ENCODE measurements at regions not wholly inside any gene's neighbourhood (a gene's known extent, or its start where the extent isn't known, plus 50 kb on each side); places are given as distances from the start of the nearest gene placed in this dataset.
"Not testable (repeated sequence)": the region's sequence is repeated elsewhere in the genome, so short reads cannot be mapped to it uniquely, and the experiment has no call there.

DNA sequence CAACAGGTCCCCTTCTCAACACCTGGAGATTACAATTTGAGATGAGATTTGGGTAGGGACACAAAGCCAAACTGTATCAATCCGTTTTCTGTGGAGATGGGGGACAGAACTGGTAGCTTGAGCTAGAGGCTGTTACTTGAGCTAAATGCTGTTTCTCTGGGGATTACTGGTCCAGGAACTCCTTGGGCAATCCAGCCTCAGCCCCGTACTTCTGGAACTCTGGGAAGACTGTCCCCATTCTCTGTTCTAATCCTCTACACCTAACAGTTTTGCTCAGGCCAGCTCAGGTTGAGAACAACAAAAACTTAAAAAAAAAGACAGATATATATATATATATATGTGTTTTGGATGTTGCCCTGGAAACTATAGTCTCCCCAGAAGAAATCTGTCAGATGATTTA, 255.0 kb downstream of the GOLGA6L6 start:
- ATAC-seq: not testable (repeated sequence)

DNA sequence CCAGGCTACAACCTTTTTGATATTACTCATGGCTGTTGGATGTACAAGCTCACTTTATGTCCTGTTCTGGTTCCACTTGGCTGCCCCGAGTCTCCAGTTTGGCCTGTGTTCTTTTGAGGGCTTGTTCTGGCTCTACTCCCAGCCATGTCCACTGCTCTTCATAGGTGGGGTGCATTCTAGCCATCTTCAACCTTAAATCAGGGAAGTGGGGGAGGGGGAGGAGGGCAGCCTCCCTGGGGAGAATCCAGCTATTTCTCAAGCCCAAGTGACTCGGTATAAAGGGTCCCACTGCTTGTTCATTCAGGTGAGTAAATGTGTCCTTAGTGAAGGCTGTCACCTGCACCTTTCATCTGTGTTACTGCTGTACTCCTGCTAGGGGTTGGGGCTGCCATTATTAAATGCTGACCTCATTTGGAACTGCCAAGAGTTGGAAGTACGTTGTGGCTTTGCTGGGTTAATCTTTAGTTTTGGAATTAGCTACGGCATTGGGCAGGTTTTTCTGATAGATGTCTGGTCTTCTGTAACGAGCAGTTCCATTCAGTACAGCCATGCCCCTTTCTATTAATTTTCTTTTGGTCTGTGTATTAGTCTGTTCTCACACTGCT, 255.8 kb downstream of the GOLGA6L6 start:
- not testable (repeated sequence) for ATAC-seq

DNA sequence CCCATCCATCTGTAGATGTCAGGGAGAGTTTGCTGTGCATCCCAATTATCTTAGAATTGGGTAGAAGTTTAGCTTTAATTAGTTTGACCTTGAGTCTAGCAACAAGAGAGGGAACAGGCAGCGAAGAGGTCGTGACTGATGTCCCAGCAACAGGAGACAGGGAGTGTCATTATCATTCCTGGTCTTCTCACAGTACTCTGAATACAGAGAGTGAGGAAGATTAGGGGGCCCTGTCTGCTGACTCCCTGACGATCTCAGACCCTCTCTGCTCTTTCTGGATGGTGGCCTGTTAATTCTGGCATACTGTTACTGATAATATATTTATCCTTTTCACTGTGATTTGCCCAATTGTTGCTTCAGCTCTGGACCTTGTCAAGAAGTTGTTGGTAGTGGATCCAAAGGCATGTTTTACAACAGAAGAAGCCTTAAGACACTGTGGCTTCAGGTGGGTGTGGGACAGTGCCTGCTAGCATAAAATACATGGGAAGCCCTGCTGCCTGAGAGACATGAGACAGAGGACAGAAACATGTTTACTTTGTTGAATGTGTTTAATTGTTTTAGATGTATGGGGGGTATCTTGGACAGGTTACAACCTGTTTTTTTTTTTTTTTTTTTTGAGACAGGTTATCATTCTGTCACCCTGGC, 256.6 kb downstream of the GOLGA6L6 start:
- not testable (repeated sequence) for ATAC-seq

DNA sequence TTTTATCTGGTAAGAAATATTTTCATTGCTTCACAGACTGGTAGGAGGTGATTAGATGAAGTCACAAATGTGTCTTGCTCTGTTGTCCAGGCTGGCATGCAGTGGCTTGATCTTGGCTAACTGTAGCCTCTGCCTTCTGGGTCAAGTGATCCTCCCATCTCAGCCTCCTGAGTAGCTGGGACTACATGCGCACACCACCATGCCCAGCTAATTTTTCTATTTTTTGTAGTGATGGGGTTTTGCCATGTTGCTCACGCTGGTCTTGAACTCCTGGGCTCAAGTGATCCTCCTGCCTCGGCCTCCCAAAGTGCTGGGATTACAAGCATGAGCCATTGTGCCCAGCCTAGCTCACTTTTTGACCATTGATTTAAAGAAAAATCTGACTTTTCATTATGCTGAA, 257.9 kb downstream of the GOLGA6L6 start:
- not testable (repeated sequence) for ATAC-seq

DNA sequence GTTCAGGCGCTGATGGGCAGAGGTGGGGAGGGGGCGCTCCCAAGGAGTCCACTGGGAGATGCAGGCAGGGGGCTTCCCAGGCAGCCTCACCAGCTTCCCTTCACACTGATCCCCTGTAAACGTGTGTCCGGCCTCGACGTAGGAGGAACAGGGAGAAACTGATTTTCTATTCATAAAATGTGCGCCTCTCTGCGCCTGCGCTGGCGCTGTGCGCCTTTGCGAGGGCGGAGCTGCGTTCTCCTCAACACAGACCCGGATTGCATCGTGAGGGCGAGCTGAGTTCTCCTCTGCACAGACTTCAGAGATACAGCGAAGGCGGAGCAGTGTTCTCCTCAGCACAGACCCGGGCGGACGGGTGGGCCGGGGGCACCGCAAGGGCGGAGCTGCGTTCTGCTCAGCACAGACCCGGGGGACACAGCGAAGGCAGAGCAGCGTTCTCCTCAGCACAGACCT, 259.1 kb downstream of the GOLGA6L6 start:
- ATAC-seq: not testable (repeated sequence)

DNA sequence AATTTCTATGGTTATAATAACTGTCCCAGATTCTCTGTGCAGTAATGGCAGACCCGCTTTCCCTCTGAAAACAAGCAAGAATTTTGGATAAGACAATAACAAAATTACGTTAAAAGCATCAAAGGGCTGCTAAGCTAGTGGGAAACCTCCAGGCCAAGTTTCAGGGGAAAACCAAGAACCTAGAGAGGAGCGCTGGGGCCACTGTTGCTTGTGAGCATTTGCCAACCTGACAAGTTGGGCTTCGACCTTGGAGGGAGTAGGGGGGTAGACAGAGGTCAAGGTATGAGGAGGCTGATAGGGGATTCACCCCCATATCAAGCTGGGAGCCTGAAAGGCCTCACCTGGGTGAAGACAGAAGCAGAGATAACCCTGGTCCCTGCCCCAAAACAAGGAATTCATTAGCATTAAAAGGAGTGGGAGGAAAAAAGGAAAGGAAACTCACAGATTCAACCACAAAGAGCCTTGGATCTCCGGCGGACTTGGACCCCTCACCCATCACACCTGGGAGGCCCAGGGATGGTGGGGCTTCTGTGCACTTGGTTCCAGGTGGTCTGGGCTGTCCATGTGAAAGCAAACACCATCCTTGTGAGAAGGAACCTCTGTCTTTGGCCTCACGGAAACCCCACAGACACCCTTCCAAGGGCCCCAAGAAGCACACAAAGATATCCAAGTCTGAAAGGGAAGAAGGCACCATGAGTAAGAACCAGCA, 259.9 kb downstream of the GOLGA6L6 start:
- peak; percentile 26 for ATAC-seq

DNA sequence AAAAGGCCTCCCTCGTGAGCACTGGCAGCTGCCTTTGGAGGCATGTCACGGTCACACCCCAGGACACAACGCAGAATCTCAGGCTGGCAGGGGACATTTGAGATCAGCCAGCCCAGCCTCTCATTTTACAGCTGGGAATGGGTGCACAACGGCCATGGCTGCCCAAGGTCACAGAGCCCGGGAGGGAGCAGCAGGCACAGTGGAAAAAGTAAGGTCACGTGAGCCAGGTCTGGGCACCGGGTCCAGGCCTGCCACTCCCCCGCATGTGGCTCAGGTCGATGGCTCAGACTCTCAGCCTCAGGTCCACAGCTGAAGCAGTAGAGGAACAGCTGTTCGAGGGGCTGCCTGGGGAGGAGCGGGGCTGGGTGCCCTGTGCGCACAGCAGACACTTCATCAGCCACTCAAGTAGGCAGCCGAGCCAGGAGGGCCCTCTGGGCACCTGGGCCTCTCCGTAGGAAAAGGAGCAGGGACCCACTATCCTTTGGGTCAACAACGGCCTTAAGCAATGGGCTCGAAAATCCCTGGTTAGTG, 260.6 kb downstream of the GOLGA6L6 start:
- peak; percentile 45 for ATAC-seq

DNA sequence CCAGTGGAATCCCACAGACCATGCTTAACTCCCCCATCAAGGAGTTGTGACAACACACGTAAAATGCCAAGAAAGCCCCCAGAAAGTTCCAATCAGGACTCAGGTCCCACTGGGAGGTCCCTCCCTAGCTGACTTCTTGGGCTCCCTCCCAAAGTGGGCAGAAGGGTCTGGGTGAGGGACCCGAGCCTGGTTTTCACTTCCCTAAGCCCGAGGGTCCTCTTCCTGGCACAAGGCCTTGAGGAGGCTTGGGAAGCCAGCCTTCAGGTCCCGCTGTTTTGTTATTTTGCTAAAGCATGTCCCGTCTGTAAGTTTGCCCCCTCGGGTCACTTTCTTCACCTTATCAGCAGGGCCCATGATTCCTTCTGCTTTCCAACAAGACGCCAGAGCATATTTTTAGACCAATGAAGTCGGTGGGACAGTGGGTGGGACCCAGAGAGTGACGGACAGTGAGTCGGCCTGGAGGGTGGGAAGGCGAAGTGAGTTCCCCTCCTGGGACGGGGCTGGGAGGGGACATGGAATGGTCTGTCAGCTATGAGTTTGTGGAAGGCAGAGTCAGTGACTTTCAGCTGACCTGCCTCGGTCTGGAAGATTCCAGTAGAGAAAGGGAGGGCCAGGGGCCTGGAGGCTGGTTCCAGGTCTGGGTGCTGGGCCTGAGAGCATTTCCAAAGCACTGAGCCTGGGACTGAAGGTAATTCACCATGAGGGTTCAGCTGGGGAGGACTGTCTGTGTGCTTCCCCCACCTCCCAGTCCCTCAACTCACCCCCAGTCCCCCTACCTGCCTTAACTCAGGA, 261.3 kb downstream of the GOLGA6L6 start:
- peak; percentile 22 for ATAC-seq

DNA sequence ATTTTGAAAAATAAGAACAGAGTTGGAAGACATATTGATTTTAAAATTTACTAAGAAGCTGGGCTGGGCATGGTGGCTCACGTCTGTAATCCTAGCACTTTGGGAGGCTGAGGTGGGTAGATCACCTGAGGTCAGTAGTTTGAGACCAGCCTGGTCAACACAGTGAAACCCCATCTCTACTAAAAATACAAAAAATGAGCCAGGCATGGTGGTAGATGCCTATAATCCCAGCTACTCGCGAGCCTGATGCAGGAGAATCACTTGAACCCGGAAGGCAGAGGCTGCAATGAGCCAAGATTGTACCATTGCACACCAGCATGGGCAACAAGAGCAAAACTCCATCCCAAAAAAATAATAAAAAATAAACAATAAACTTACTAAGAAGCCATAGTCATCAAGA, 262.5 kb downstream of the GOLGA6L6 start:
- not testable (repeated sequence) for ATAC-seq

DNA sequence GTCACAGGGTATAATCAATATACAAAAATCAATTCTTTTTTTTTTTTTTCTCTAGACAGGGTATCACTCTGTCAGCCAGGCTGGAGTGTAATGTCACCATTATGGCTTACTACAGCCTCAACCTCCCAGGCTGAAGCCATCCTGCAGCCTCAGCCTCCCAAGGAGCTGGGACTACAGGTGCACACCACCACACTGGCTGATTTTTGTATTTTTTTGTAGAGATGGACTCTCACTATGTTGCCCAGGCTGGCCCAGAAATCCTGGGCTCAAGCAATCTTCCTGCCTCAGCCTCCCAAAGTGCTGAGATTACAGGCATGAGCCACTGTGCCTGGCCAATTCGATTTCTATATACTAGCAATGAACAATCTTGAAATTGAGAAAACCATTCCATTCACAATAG, 263.2 kb downstream of the GOLGA6L6 start:
- ATAC-seq: not testable (repeated sequence)

DNA sequence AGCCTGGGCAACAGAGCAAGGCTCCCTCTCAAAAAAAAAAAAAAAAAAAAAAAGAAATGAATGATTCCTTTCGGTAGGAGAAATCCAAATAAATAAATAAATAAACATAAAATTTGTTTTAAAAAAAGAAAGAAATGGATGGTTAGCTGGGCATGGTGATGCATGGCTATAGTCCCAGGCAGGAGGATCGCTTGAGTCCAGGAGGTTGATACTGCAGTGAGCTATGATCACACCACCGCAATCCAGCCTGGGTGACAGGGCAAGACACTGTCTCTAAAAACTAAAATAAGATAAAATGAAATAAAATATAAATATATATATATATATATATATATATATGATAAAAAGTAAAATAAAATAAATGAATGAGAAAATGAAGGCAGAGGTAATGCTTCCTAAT, 264.1 kb downstream of the GOLGA6L6 start:
- not testable (repeated sequence) for ATAC-seq

DNA sequence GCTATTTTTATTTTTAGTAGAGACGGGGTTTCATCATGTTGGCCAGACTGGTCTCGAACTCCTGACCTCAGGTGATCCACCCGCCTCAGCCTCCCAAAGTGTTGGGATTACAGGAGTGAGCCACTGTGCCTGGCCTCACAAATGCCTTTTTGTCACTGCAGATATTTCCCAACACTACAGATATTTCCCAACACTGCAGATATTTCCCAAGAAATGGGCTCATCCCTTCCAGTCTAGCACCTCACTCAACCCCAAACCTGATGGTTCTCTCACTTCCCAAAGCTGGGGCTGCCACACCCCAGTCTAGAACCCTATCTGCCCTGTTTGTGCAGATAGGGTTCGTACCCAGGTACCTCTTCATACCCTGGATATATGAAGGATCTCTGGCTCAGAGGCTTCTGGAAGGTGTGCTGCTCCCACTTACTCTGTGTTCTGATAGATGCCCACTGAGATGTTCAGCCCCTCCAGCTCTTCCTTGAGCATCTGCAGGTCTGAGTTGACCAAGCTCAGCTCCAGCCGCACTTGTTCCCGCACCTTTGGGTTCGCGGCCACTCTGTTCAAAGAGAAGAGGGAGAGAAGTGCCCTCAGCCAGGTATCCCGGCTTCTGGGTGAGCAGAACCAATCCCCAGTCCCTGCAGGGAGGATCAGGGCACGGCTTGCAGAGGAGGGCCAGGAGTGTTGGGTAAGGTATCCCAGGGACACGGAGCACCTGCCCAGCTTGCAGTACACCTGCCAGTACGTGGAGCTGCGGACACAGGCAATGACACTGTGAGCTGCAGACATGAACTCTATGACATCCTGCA, 265.1 kb downstream of the GOLGA6L6 start:
- ATAC-seq: peak; percentile 11

DNA sequence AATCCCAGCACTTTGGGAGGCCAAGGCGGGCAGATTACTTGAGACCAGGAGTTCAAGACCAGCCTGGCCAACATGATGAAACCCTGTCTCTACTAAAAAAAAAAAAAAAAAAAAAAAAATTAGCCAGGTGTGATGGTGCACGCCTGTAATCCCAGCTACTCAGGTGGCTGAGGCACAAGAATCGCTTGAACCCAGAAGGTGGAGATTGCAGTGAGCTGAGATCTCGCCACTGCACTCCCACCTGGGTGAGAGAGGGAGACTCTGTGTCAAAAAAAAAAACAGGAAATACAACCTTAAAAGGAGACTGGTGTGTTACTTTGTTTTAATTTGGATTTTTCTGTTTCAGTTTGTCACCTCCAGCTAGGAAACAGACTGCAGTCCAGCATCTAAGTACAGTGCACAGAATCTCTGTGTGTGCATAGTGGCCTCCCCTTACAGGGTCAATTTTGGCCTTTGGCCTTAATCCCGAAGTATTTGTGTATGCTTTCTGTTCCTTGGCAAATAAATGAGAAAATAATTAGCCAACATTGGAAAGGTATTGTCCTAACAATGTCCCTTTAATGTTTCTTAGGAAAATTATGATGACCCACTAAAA, 266.1 kb downstream of the GOLGA6L6 start:
- ATAC-seq: not testable (repeated sequence)

DNA sequence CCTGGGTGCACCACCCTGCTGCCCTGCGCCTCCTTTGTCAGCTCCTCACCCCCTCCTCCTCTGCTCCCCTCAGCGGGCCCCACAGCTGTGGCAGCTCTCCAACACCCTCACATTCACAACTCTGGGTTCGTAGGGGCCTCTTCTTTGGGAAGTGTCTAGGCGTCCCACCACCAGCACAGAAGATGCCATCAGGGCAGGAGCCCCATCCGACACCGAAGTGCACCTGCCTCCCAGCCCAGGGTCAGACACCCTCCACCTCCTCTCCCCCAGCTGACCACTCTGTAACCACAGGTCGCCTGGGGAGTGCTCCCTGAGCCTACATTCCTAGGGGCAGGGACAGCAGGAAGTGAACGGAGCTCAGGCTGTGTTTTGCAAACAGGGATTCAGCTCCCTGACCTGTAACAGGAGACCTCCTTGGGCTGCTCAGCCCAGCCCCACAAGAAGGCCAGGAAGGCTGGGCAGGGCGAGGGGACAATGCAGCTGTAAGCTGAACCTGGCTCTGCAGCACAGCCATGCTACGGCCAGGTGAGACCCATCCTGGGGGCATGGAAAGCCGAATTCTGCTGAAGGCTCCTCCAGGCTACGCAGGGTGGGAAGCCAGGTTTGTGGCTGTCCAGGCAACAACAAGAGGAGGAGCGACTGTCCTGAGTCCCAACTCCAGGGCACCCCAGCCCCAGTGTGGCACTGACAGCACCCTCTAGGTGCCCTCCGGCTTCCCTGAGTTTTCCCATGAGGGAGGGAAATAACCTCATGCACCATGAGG, 269.0 kb downstream of the GOLGA6L6 start:
- peak; percentile 19 for ATAC-seq

DNA sequence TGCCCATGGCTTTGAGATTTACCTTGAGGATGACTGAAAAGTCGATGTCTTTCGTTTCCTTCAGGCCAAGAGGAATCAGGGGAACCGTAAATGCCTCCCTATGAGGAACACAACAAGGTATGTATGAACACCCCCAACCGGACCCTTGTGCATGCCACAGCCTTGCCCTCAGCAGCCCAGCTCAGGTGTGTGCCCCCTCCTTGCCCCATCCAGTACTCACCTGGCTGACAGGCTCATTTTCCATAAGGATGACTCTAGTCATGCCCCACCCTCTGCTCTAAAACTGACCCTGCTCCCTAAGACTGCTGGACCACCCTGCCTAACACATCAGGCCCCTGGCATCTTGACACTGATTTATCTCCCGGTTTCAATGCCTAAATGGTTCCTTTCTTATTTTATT, 270.0 kb downstream of the GOLGA6L6 start:
- ATAC-seq: no peak

DNA sequence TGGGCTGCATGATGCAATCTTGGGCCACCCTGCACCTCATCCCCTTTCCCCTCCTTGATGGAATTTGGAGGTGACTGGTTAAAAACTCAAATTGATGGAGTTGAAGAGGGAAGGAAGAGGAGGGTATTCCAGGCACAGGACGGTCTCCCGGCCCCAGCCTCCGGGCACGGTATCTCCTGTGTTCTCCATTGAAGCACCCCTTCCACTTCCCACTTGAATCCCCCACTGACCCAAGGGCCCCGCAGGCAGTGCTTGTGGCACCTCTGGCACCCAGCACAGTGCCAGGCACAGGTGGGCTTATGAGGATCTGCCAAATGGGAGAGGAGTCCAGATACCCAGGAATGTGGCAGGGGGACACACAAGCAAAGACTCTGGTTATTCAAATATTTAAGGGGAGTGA, 271.6 kb downstream of the GOLGA6L6 start:
- not testable (repeated sequence) for ATAC-seq

DNA sequence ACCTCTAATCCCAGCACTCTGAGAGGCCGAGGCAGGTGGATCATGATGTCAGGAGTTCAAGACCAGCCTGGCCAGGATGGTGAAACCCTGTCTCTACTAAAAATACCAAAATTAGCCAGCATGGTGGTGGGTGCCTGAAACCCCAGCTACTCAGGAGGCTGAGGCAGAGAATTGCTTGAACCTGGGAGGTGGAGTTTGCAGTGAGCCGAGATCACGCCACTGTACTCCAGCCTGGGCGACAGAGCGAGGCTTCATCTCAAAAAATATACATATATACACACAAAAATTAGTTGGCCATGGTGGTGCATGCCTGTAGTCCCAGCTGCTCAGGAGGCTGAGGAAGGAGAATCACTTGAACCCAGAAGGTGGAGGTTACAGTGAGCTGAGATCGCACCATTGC, 273.6 kb downstream of the GOLGA6L6 start:
- not testable (repeated sequence) for ATAC-seq

DNA sequence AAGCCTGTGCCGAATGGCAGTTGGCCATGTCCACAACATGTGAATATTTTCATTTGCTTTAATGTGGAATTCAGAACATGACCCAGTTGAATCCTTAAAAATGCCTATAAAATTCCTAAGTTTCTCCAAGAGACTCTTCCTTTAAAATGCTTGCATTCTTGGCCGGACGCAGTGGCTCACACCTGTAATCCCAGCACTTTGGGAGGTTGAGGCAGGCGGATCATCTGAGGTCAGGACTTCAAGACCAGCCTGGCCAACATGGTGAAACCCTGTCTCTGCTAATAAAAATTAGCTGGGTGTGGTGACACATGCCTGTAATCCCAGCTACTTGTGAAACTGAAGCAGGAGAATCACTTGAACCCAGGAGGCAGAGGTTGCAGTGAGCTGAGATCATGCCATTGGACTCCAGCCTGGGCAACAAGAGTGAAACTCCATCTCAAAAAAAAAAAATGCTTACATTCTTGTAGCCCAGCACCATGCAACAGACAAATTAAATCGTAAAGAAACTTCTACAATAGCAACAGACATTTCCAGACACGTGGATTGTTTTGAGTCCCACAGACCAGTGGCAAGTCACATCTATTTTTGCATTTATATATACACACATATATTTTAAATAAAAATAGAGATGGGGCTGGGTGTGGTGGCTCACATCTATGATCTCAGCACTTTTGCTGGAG, 274.4 kb downstream of the GOLGA6L6 start:
- ATAC-seq: not testable (repeated sequence)

DNA sequence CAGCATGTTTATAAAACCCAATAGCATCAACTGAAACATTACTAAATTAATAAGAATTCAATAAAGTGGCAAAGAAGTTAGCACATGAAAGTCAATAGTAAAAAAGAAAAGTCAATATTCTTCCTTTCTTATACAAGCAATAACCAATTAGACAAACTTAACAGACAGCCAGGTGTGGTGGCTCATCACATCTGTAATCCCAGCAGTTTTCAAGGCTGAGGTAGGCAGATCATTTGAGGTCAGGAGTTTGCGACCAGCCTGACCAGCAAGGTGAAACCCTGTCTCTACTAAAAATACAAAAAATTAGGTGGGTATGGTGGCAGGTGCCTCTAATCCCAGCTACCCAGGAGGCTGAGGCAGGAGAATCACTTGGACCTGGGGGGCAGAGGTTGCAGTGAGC, 275.9 kb downstream of the GOLGA6L6 start:
- ATAC-seq: not testable (repeated sequence)
